WTC11 (cell line): ENCODE measurements at regions not wholly inside any gene's neighbourhood (a gene's known extent, or its start where the extent isn't known, plus 50 kb on each side); places are given as distances from the start of the nearest gene placed in this dataset.

Source experiments
- ATAC-seq: fragments of 200-7000 bp; cut with Tn5 transposase; 2 replicates; pipeline ENCODE4 v1.10.0; 2021; ENCODE audit warnings: mild to moderate bottlenecking, moderate library complexity
- CTCF ChIA-PET: fragments of 300-600 bp; sonication (Branson Sonifier 250); formaldehyde crosslinking; loops from one replicate; lab custom pipeline; 2021; ENCODE audit warnings: antibody characterized with exemption; lab: Charles Lee
- POLR2A ChIA-PET: fragments of 350-600 bp; sonication (Branson Sonifier 250); formaldehyde crosslinking; loops from one replicate; lab custom pipeline; 2021; ENCODE audit warnings: antibody characterized with exemption; lab: Charles Lee
- DNase-seq: peaks from one replicate; pipeline ENCODE4 v3.0.0; 2021; ENCODE audit warnings: low spot score
- H3K27ac Mint-ChIP-seq: 2 replicates; pipeline ENCODE4 v1.8.0; 2021; ENCODE audit warnings: mixed read lengths
- H3K27me3 Mint-ChIP-seq: 2 replicates; pipeline ENCODE4 v1.8.0; 2021; ENCODE audit warnings: low read depth, mild to moderate bottlenecking, moderate library complexity, mixed read lengths
- H3K36me3 Mint-ChIP-seq: 2 replicates; pipeline ENCODE4 v1.8.0; 2021; ENCODE audit warnings: mixed read lengths
- H3K4me1 Mint-ChIP-seq: 2 replicates; pipeline ENCODE4 v1.8.0; 2022; ENCODE audit warnings: mixed read lengths
- H3K4me3 Mint-ChIP-seq: 2 replicates; pipeline ENCODE4 v1.8.0; 2021; ENCODE audit warnings: mild to moderate bottlenecking, moderate library complexity, mixed read lengths
- H3K9me3 Mint-ChIP-seq: 2 replicates; pipeline ENCODE4 v1.8.0; 2021; ENCODE audit warnings: mixed read lengths
- AFF4 ChIP-seq: sonication (generic); formaldehyde crosslinking; IDR thresholded peaks from 2 replicates; pipeline ENCODE4 v1.8.1; 2023; ENCODE audit warnings: mild to moderate bottlenecking, missing genetic modification reagents, borderline replicate concordance
- ATF6 ChIP-seq: sonication (generic); formaldehyde crosslinking; IDR thresholded peaks from 2 replicates; pipeline ENCODE4 v1.8.1; 2023; ENCODE audit warnings: mild to moderate bottlenecking, missing genetic modification reagents
- CBFB ChIP-seq: sonication (generic); formaldehyde crosslinking; IDR thresholded peaks from 2 replicates; pipeline ENCODE4 v1.8.1; 2022; ENCODE audit warnings: mild to moderate bottlenecking, low read depth, missing genetic modification reagents
- CREB1 ChIP-seq: sonication (generic); formaldehyde crosslinking; IDR thresholded peaks from 2 replicates; pipeline ENCODE4 v1.8.0; 2023; ENCODE audit warnings: mild to moderate bottlenecking, missing genetic modification reagents
- E2F5 ChIP-seq: sonication (generic); formaldehyde crosslinking; IDR thresholded peaks from 2 replicates; pipeline ENCODE4 v1.8.1; 2022; ENCODE audit warnings: mild to moderate bottlenecking, moderate library complexity, missing genetic modification reagents
- FOXK1 ChIP-seq: sonication (generic); formaldehyde crosslinking; IDR thresholded peaks from 2 replicates; pipeline ENCODE4 v1.8.0; 2022; ENCODE audit warnings: mild to moderate bottlenecking, moderate library complexity, missing genetic modification reagents
- IRF1 ChIP-seq: sonication (generic); formaldehyde crosslinking; IDR thresholded peaks from 2 replicates; pipeline ENCODE4 v1.8.0; 2023; ENCODE audit warnings: missing genetic modification reagents
- IRF2 ChIP-seq: sonication (generic); formaldehyde crosslinking; IDR thresholded peaks from 2 replicates; pipeline ENCODE4 v1.8.0; 2022; ENCODE audit warnings: low read depth, missing genetic modification reagents, borderline replicate concordance
- NR1H2 ChIP-seq: sonication (generic); formaldehyde crosslinking; IDR thresholded peaks from 2 replicates; pipeline ENCODE4 v1.9.0; 2021; ENCODE audit warnings: mild to moderate bottlenecking, moderate library complexity, missing genetic modification reagents
- NR2C2 ChIP-seq: sonication (generic); formaldehyde crosslinking; IDR thresholded peaks from 2 replicates; pipeline ENCODE4 v1.8.0; 2022; ENCODE audit warnings: mild to moderate bottlenecking, missing genetic modification reagents
- RORB ChIP-seq: fragments of 250-450 bp; sonication (Bioruptor Pico); IDR thresholded peaks from 2 replicates; pipeline ENCODE4 v1.9.0; 2021; ENCODE audit warnings: mild to moderate bottlenecking
- STAT6 ChIP-seq: sonication (generic); formaldehyde crosslinking; conservative IDR thresholded peaks from 2 replicates; pipeline ENCODE4 v1.8.1; 2023; ENCODE audit warnings: mild to moderate bottlenecking, low read depth, missing genetic modification reagents, moderate library complexity
- TCF7 ChIP-seq: sonication (generic); formaldehyde crosslinking; IDR thresholded peaks from 2 replicates; pipeline ENCODE4 v1.8.0; 2022; ENCODE audit warnings: mild to moderate bottlenecking, low read depth, missing genetic modification reagents, moderate library complexity
- USF1 ChIP-seq: sonication (generic); formaldehyde crosslinking; IDR thresholded peaks from 2 replicates; pipeline ENCODE4 v1.8.0; 2022; ENCODE audit warnings: mild to moderate bottlenecking, missing genetic modification reagents
- USF2 ChIP-seq: sonication (generic); formaldehyde crosslinking; IDR thresholded peaks from 2 replicates; pipeline ENCODE4 v1.8.1; 2023; ENCODE audit warnings: mild to moderate bottlenecking, missing genetic modification reagents, moderate library complexity
- ZSCAN18 ChIP-seq: fragments of 250-450 bp; sonication (Bioruptor Pico); IDR thresholded peaks from 2 replicates; pipeline ENCODE4 v2.1.2; 2022; ENCODE audit warnings: mild to moderate bottlenecking, moderate library complexity

GRCh38 chr5:36763454-36763853 is 113.1 kb upstream of the NIPBL start (continued):
- TF ChIP-seq AFF4 (CRISPR knock-in tag), result no peak
- TF ChIP-seq IRF2 (CRISPR knock-in tag), result no peak
- no peak for TF ChIP-seq IRF1 (CRISPR knock-in tag)
- TF ChIP-seq RORB (CRISPR knock-in tag), result no peak
- TF ChIP-seq NR2C2 (CRISPR knock-in tag), result no peak
- no peak for TF ChIP-seq ZSCAN18
- no peak for TF ChIP-seq TCF7 (CRISPR knock-in tag)

GRCh38 chr5:36765876-36766275 is 110.7 kb upstream of the NIPBL start:
- DNase-seq (no peak), ATAC-seq (no peak)
- Mint-ChIP-seq H3K4me3 (no peak overlapping the region), H3K36me3 (peaks cover 4% of the 10 kb centered on the region), H3K27ac (no peak overlapping the region), H3K9me3 (peaks cover 18% of the 10 kb centered on the region), H3K4me1 (no peaks in the 10 kb centered on the region), H3K27me3 (0 out of 2 replicates have a peak, but pooled peaks cover 4% of the 10 kb centered on the region)
- TF ChIP-seq CREB1 (CRISPR knock-in tag) (no peak), ATF6 (no peak), FOXK1 (CRISPR knock-in tag) (no peak), USF2 (CRISPR knock-in tag) (no peak), STAT6 (no peak), NR2C2 (CRISPR knock-in tag) (no peak), CBFB (CRISPR knock-in tag) (no peak), NR1H2 (no peak), E2F5 (CRISPR knock-in tag) (no peak), AFF4 (CRISPR knock-in tag) (no peak), USF1 (CRISPR knock-in tag) (no peak)
- POLR2A ChIA-PET, result no interaction called here
- CTCF ChIA-PET, result interaction anchor here (0.6 to 1.7 kb wide), 2 partner anchors 36 to 428 kb away, joined by 3 to 7 read pairs; no protein-coding TSS in a partner anchor
